HG02943 (cell line): ENCODE measurements at regions not wholly inside any gene's neighbourhood (a gene's known extent, or its start where the extent isn't known, plus 50 kb on each side); places are given as distances from the start of the nearest gene placed in this dataset.

ENCODE experiments used
- ATAC-seq: cut with Tn5 transposase; IDR thresholded peaks from one replicate; pipeline ENCODE4 v1.9.1; 2021; ENCODE audit warnings: mild to moderate bottlenecking, low read depth, moderate library complexity; ENCODE audit not compliant: unreplicated experiment

DNA sequence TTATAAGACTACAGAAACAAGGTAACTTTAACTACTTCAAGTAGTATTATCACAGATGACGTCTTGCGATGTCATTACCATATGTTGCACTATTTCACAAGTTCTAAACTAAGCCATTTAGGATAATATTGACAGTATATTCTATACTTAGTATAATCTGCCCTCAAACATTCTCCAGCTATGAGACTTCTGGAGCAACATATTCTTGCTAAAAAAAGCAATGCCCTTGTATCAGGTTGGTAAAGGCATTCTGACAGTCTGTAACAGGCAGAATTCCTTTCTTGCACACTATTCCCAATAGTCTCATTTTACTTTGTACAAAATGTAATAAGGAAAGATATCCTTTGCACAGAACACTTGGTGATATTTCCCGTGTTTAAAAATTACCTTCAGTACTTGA, 694.8 kb upstream of the PKDCC start:
- no peak for ATAC-seq

DNA sequence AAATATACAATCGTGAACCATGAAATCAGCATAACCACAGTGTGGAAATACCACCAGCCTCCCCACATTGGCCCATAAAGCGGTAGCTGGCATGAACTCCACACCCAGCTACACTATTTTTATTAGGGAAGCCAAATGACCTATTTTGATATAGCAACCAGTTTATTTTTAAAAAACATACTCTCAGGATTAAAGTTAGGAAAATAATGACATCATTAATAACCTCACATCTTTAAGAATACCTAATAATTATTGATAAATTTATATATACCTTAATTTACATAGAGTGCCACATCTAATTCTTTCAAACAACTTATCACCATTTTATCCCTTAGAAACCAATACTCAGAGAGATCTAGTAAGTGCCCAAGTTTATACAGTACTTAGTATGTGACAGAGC, 692.0 kb upstream of the PKDCC start:
- no peak for ATAC-seq

DNA sequence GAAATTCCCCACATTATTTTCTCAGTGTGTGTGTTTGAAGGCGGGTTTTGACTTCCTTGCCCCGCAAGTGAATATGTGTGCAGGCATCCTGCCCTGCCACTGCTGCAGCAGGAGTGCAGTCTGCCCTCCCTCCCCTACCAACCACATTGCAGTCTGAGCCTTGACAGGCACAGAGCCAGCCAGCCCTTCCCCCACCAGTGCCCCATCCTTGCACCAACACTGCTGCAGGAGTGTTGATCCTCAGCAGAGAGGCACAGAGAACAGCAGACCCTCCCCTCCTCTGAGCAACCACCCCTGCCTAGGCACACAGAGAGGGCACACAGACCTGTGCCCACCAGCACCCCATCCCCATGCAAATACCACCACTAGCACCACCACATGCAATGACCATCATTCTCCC, 683.0 kb upstream of the PKDCC start:
- no peak for ATAC-seq

DNA sequence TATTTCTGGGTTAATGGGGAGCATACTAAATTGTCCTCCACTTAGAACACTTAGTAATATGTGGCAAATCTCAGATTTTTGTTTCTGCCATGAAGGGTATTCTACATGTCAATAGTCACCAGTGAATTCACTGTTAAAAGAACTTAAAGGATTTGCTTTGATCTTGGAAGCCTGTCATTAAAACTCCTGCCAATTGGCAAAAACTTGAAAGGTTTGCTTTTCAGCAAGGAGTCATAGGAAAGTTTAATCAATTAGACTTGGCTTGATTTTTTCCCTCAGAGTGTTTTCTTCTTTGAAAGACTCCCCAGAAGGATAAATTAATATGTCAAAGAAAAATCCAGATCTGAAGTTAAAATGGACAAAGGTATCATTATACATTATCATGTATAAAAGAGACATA, 671.9 kb upstream of the PKDCC start:
- ATAC-seq = no peak

DNA sequence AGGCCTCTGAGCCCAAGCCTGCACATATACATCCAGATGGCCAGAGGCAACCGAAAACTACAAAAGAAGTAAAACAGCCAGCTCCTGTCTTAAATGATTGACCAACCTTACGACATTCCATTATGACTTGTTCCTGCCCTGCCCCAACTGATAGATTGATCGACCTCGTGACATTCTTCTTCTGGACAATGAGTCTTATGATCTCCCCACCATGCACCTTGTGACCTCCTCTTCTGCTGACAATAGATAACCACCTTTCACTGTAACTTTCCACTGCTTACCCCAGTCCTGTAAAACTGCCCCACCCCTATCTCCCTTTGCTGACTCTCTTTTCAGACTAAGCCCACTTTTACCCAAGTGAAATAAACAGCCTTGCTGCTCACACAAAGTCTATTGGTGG, 670.0 kb upstream of the PKDCC start:
- no peak for ATAC-seq

DNA sequence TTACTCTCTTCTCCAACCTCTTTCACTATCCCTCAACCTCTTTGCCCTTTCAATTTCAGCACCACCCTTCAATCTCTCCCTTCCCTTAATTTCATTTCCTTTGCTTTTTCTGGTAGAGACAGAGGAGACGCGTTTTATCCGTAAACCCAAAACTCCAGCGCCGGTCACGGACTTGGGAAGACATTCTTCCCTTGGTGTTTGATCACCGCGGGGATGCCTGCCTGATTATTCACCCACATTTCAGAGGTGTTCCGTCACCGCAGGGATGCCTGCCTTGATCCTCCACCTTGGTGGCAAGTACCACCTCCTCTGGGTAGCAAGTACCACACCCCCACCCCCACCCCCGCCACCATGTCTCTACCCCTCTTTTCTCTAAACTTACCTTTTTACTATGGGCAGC, 669.4 kb upstream of the PKDCC start:
- ATAC-seq = no peak

DNA sequence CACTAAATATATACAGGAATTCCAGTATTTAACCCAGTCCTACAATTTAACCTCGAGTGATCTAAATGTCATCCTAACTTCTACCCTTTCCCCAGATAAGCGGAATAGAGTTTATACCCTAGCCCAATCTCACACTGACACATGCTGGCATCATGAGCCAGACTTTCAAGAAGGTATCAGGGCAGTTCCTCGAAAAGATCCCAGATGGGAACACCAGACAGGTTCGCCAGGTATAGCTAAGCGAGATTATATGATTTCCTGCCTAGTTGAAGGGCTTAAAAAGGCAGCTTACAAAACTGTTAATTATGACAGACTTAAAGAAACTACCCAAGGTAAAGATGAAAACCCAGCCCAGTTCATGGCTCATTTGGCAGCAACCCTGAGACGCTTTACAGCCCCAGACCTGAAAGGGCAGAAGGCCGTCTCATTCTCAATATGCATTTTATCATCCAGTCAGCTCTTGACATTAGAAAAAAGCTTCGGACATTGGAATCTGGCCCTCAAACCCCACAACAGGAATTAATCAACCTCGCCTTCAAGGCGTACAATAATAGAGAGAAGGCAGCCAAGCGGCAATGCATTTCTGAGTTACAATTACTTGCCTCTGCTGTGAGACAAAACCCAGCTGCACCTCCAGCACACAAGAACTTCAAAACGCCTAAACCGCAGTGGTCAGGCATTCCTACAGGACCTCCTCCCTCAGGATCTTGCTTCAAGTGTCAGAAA, 668.2 kb upstream of the PKDCC start:
- no peak for ATAC-seq

DNA sequence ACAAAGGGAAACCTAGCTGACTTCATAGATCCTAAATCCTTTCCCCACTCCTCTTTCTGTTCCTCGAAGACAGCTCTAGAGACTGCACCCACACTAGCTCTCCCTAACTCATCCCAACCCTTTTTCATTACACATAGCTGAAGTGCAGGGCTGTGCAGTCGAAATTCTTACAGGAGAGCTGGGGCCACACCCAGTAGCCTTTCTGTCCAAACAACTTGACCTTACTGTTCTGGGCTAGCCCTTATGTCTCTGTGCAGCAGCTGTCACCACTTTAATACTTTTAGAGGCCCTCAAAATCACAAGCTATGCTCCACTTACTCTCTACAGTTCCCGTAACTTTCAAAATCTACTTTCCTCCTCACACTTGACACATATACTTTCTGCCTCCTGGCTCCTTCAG, 666.1 kb upstream of the PKDCC start:
- ATAC-seq = no peak

DNA sequence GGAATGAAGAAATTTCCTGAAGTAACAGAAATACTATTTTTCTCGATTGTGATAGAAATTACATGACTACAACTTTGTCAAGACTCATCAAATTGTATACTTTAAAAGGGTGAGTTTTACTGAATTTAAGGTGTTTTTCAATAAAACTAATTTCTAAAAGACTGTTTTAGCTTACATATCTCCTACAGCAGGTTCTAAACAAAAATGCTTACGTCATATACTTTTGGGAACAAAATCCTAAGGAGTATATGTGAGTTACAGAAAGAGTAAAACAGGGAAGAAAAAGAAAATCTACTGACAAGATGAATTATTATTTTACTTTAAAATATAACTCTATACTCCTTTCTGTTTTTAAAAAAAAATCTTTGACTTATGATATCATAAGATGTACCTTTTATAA, 660.3 kb upstream of the PKDCC start:
- ATAC-seq = no peak

DNA sequence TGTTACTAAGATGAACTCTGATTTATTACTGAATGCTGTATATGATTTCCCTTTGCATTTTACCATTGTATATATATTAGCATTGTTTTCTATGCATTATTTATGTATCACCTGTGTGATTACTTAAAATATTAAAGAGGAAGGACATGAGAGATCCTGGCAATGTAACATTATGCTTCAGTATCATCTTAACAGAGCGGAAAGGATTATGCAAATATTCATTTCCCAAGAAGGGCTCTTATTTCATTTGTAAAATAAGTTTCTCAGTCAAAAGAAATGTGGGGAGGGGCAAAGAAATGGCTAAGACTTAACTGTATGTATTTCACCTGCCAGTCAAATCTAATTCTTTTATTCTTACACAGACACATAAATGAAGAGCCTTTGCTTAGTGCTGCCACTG, 654.2 kb upstream of the PKDCC start:
- ATAC-seq = no peak

DNA sequence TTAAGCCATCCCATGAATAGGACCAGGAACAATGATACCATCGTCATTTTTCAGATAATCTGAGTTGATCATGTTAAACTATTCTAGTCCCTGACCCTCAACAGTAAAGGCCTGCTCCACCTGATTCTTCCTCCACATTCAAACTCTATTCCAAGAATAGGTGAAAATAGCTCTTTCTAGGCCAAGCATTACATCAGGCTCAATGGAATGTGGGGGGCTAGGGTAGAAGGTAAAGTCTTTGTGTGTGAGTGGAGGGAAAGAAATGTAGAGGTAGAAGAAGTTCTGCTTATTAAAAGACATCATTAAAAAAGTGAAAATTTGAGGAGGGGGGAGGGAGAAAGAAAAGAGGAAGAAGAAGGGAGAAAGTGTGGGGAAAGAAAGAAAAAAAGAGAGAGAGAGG, 653.3 kb upstream of the PKDCC start:
- ATAC-seq = no peak

DNA sequence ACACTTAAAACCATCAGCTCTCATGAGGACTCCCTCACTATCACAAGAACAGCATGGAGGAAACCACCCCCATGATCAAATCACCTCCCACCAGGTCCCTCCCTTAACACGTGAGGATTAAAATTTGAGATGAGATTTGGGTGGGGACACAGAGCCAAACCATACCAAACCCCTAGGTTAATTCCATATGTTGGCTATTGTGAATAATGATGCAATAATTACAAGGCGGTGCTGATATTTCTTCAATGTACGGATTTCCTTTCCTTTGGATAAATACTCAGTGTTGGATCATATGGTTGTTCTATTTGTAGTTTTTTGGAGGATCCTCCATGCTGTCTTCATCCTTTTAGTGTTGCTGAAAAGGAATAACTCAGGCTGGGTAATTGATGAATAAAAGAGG, 652.1 kb upstream of the PKDCC start:
- no peak for ATAC-seq

DNA sequence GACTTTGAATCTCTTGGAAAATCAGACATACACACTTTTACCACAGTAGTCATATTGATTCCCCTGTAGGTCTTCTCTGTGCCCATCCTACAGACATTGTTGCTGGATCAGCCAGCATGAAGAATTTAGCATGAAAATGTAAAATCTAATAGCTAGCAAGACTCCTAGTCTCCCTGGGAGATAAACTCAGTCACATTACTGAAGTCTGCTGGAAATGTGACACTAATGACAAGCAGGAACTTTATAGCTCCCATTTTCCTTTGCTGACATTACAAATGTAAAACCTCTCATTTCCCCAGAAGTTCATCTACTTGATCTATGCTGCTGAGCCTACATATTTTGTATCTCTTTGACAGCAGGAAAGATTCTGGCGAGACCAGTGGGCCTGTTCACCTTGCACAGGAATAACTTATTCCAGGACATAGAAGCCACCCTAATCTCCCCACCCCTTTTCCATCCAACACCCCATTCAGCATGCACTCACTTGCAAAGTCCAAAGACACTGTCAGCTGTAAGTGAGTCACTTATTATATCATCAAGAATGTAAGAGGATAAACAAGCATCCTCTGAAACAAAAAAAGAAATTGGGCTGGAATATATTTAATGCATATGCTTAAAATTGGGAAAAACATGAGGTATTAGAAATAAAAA, 648.3 kb upstream of the PKDCC start:
- no peak for ATAC-seq

DNA sequence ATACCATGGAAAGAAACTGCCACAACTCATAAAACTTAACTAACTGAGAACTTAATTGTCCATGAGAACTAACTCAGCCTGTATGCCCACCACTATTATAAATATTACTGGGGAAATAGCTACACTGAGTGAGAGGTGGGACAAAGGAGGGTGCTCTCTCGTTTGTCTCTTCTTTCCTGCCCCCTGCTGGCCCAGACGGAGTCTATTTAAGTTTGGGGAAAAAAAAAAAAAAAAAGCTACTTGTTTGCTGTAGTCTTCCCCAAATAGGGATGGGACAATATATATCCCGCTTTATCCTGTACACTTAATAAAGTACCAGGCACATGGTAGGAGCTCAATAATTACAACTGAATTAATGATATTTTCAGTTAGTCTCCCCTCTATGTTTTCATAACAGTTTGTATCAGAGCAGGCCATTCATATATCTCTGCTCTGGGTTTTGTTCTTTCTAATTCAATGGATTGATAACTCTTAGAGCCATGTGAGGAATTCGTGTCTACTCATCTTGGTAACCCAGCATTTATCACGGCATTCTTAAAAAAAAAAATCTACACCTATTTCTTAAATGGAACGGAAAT, 647.6 kb upstream of the PKDCC start:
- ATAC-seq = no peak

DNA sequence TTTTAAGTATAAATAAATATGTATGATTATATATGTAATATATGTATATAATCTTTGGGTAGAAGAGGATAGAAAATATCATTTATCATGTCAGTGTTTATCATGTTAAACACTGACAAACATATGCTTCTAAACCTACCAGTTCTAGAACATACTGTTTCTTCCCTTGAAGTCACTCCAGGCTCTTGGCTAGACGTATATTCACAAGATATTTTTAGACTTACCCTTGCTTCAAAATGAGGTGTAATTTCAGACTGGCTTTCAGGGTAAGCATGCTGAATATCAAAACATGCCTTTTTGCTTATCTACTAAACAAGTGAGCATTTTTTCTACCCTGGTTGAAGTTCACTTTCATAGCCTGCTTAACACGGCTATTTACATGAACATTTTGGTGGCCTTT, 642.4 kb upstream of the PKDCC start:
- no peak for ATAC-seq

DNA sequence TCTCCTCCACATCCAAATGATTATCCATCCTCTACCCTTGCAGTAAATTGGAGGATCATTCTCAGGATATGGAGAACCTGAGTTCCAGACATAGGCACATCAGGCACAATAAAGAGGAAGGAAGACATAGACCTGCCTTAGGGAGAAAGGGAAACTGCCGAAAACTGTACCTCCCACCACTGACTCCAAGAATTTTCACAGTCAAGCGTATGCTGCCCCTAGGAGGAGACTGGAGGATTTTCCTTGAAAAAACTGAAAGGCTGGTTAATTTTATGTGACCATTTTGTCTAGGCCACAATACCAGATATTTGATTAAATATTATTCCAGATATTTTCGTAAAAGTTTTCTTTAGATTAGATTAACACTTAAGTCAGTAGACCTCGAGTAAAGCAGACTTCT, 638.5 kb upstream of the PKDCC start:
- no peak for ATAC-seq

DNA sequence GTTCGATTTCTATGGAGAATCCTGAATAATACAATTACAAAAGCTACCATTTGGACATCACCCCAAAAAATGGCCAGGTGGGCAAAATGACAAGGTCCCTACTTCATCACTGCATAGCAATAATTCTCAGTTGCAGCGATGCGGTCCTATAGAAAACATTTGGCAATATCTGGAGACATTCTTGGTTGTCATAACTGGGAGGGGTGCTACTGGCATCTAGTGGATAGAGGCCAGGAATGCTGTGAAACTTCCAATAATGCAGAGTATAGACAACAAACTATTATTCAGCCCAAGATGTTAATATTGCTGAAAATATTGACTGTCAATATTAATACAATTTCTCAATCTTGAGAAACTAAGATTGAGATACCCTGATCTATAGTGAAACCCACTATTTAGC, 637.8 kb upstream of the PKDCC start:
- no peak for ATAC-seq

DNA sequence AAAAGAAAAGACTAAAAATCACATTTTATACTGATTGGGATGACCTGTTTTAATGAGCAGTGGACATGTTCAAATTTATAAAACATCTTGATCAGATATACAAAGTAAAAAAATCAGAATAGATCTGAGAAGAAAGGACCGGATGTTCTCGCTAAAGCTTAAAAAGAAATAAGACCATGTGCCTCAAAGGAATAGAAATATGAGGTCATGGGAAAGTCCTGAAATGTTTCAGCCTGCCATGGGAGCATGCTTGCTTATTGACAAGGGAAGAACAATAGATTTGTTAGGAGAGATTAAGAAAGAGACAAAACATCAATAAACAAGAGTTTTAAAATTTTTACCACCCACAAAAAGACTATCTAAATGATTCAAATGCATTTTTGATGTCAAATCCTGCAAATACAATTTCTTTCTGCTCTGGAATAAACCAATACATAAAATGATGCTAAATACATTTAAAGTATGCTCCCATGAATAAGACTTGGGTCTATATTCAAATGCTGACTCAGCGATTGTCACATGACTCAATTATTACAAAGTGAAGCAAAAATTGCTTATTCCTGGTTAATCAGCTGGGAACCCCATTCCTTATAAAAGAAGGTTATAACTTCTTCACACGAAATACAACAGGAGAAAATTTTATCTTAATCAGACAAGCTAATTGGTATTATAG, 633.9 kb upstream of the PKDCC start:
- no peak for ATAC-seq

DNA sequence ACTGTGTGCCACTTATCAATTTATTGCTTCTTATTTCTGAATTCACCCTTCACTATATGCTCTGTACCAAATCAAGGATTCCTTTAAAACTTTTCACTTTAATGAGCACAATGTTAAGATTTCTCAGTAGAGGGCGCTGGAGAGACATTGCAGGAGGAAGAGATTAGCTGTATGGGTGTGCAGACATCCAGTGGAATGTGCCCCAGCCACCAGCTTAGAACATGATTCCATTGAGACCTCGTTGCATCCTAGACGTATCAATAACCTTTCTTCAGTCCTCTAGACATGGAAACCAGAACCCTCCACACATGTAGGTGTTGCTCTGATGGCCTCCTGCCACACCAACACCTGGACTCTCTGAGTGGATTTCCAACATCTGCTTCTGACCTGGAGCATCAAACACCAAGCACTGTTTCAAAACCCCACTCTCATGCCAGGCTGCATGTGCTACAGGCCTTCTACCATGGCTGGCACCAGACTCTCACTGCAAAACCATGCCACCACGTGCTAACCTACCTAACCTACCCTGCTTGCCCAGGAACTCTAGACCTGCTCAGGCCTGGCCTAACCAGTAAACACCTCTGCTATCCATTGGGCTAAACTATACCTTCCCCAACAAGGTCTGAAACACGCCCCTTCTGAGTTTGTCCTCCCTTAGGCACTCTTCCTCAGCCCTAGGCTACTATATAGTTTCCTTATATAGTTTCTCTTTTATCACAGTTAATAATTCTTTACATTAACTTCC, 633.2 kb upstream of the PKDCC start:
- ATAC-seq = no peak

DNA sequence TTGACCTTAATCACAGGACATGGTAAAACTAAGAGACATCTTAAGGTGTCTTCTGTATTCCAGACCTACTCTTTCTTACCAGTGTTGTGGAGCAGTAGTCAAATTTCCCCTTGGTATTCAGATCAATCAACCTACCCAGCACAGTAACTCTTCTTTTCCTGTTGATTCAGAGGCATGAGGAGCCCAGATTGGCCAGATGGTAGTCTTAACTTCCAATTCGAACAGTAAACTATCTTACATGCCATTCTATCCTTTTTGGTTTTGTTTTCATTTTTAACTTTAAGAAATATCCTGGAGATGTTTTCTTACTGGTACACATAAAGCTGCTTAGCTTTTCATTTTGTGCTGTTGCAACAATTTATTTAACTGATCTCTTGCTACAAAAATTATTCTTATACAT, 630.3 kb upstream of the PKDCC start:
- no peak for ATAC-seq

DNA sequence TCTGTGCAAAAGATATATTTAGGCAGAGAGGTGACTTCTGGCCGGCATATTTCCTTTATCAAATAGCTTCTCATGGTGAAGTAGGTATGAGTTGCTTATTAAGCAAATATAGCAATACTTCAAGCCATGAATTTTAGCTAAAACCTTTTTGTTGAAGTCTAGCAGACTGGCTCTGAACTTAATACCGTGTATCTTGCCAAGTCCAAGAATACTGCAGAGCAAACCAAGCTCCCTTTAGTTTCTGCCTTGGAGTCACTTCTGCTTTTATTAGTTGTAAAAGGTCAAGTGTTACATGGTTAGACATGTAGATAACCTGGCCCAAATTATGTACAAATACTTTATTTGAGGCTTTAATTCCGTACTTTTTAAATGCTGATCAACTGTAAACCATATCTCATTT, 627.6 kb upstream of the PKDCC start:
- no peak for ATAC-seq
